ENCODE measurements at regions not wholly inside any gene's neighbourhood (a gene's known extent, or its start where the extent isn't known, plus 50 kb on each side); places are given as distances from the start of the nearest gene placed in this dataset.
"Not testable (repeated sequence)": the region's sequence is repeated elsewhere in the genome, so short reads cannot be mapped to it uniquely, and the experiment has no call there.

GRCh38 chr2:3040496-3041140 is 337.0 kb downstream of the EIPR1 start:
- Mint-ChIP-seq H3K36me3 (no peaks in the 10 kb centered on the region), H3K9me3 (no peaks in the 10 kb centered on the region), H3K27ac (no peak overlapping the region), H3K27me3 (no peaks in the 10 kb centered on the region), H3K4me1 (no peaks in the 10 kb centered on the region), H3K4me3 (no peak overlapping the region)

- Mint-ChIP-seq H3K36me3 (no peaks in the 10 kb centered on the region), H3K27me3 (no peaks in the 10 kb centered on the region), H3K4me1 (no peaks in the 10 kb centered on the region), H3K9me3 (no peaks in the 10 kb centered on the region), H3K4me3 (no peak overlapping the region), H3K27ac (no peak overlapping the region)
Measured at GRCh38 chr2:3040066-3040428, 337.6 kb downstream of the EIPR1 start.

- no peak overlapping the region for H3K4me3 Mint-ChIP-seq
- no peak overlapping the region for H3K27ac Mint-ChIP-seq
- H3K36me3 Mint-ChIP-seq = no peaks in the 10 kb centered on the region
- H3K9me3 Mint-ChIP-seq = no peaks in the 10 kb centered on the region
- no peaks in the 10 kb centered on the region for H3K4me1 Mint-ChIP-seq
- no peaks in the 10 kb centered on the region for H3K27me3 Mint-ChIP-seq
Measured at GRCh38 chr2:3039188-3040065, 338.2 kb downstream of the EIPR1 start.

GRCh38 chr2:3038636-3039035 is 339.0 kb downstream of the EIPR1 start:
- no peak overlapping the region for H3K27ac Mint-ChIP-seq
- no peaks in the 10 kb centered on the region for H3K36me3 Mint-ChIP-seq
- H3K4me3 Mint-ChIP-seq = no peak overlapping the region
- H3K27me3 Mint-ChIP-seq = no peaks in the 10 kb centered on the region
- no peaks in the 10 kb centered on the region for H3K9me3 Mint-ChIP-seq
- no peaks in the 10 kb centered on the region for H3K4me1 Mint-ChIP-seq

GRCh38 chr2:3037196-3038194 is 340.1 kb downstream of the EIPR1 start:
- H3K36me3 Mint-ChIP-seq = no peaks in the 10 kb centered on the region
- no peaks in the 10 kb centered on the region for H3K27me3 Mint-ChIP-seq
- H3K4me3 Mint-ChIP-seq = no peak overlapping the region
- peaks cover 2% of the 10 kb centered on the region for H3K9me3 Mint-ChIP-seq
- H3K4me1 Mint-ChIP-seq = no peaks in the 10 kb centered on the region
- H3K27ac Mint-ChIP-seq = no peak overlapping the region

GRCh38 chr2:3036432-3037125 is 341.0 kb downstream of the EIPR1 start:
- no peaks in the 10 kb centered on the region for H3K4me1 Mint-ChIP-seq
- H3K36me3 Mint-ChIP-seq = no peaks in the 10 kb centered on the region
- no peaks in the 10 kb centered on the region for H3K27me3 Mint-ChIP-seq
- no peak overlapping the region for H3K4me3 Mint-ChIP-seq
- peaks cover 4% of the 10 kb centered on the region for H3K9me3 Mint-ChIP-seq
- no peak overlapping the region for H3K27ac Mint-ChIP-seq

- H3K4me1 Mint-ChIP-seq = no peaks in the 10 kb centered on the region
- H3K27me3 Mint-ChIP-seq = no peaks in the 10 kb centered on the region
- H3K9me3 Mint-ChIP-seq = peaks cover 4% of the 10 kb centered on the region
- H3K27ac Mint-ChIP-seq = no peak overlapping the region
- H3K4me3 Mint-ChIP-seq = no peak overlapping the region
- H3K36me3 Mint-ChIP-seq = no peaks in the 10 kb centered on the region
Measured at GRCh38 chr2:3035385-3036050, 342.1 kb downstream of the EIPR1 start.

- peaks cover 2% of the 10 kb centered on the region for H3K36me3 Mint-ChIP-seq
- H3K4me3 Mint-ChIP-seq = no peak overlapping the region
- peaks cover 7% of the 10 kb centered on the region for H3K9me3 Mint-ChIP-seq
- no peaks in the 10 kb centered on the region for H3K27me3 Mint-ChIP-seq
- H3K4me1 Mint-ChIP-seq = no peaks in the 10 kb centered on the region
- H3K27ac Mint-ChIP-seq = no peak overlapping the region
Measured at GRCh38 chr2:3034856-3035255, 342.8 kb downstream of the EIPR1 start.

- Mint-ChIP-seq H3K36me3 (peaks cover 4% of the 10 kb centered on the region), H3K4me1 (no peaks in the 10 kb centered on the region), H3K9me3 (peaks cover 12% of the 10 kb centered on the region), H3K4me3 (no peak overlapping the region), H3K27ac (no peak overlapping the region), H3K27me3 (no peaks in the 10 kb centered on the region)
Measured at GRCh38 chr2:3034396-3034795, 343.2 kb downstream of the EIPR1 start.

- peaks cover 13% of the 10 kb centered on the region for H3K9me3 Mint-ChIP-seq
- no peak overlapping the region for H3K4me3 Mint-ChIP-seq
- no peaks in the 10 kb centered on the region for H3K27me3 Mint-ChIP-seq
- H3K27ac Mint-ChIP-seq = no peak overlapping the region
- H3K36me3 Mint-ChIP-seq = peaks cover 4% of the 10 kb centered on the region
- no peaks in the 10 kb centered on the region for H3K4me1 Mint-ChIP-seq
Measured at GRCh38 chr2:3033315-3033714, 344.3 kb downstream of the EIPR1 start.

- not testable (repeated sequence) for H3K27me3 Mint-ChIP-seq, H3K27ac Mint-ChIP-seq, H3K4me1 Mint-ChIP-seq, H3K4me3 Mint-ChIP-seq, H3K36me3 Mint-ChIP-seq
- peaks cover 13% of the 10 kb centered on the region for H3K9me3 Mint-ChIP-seq
Measured at GRCh38 chr2:3030791-3031190, 346.8 kb downstream of the EIPR1 start.

- Mint-ChIP-seq H3K27me3 (no peaks in the 10 kb centered on the region), H3K9me3 (peaks cover 9% of the 10 kb centered on the region), H3K4me1 (no peaks in the 10 kb centered on the region), H3K36me3 (peaks cover 4% of the 10 kb centered on the region), H3K4me3 (no peak overlapping the region), H3K27ac (no peak overlapping the region)
Measured at GRCh38 chr2:3025984-3026383, 351.6 kb downstream of the EIPR1 start.

- no peaks in the 10 kb centered on the region for H3K4me1 Mint-ChIP-seq
- no peak overlapping the region for H3K4me3 Mint-ChIP-seq
- no peak overlapping the region for H3K27ac Mint-ChIP-seq
- peaks cover 9% of the 10 kb centered on the region for H3K9me3 Mint-ChIP-seq
- peaks cover 4% of the 10 kb centered on the region for H3K36me3 Mint-ChIP-seq
- H3K27me3 Mint-ChIP-seq = no peaks in the 10 kb centered on the region
Measured at GRCh38 chr2:3025261-3025660, 352.4 kb downstream of the EIPR1 start.

- Mint-ChIP-seq H3K36me3 (no peaks in the 10 kb centered on the region), H3K4me3 (no peak overlapping the region), H3K27me3 (no peaks in the 10 kb centered on the region), H3K4me1 (no peaks in the 10 kb centered on the region), H3K9me3 (peaks cover 2% of the 10 kb centered on the region), H3K27ac (no peak overlapping the region)
Measured at GRCh38 chr2:3024401-3024935, 353.1 kb downstream of the EIPR1 start.
